ENCODE measurements at regions not wholly inside any gene's neighbourhood (a gene's known extent, or its start where the extent isn't known, plus 50 kb on each side); places are given as distances from the start of the nearest gene placed in this dataset.

DNA sequence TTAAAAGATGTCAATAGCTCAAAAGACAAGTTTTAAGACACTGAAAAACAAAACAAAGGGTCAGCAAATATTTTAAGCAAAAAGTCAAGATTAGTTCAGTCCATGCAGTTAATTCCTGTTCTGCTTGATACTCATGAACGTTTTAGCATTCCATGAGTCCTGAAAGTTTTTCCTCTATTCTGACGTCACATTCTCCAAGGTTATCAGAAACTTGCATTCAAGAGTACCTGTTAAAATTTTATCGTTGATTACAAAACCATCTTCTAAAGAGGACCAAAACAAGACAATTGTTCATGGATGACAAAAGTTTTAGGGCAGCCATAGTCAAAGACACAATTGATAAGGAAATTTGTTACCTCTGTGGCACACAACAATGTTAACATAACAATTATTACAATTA lies 52.5 kb upstream of the VOPP1 start:
- H3K27ac ChIP-seq (ENCODE audit: extremely low read length, insufficient read depth, low read length) = no peak overlapping the region
- H3K4me1 ChIP-seq (ENCODE audit: insufficient read depth, low read length) = no peaks in the 10 kb centered on the region
- no peak overlapping the region for H3K9ac ChIP-seq (ENCODE audit: insufficient read depth, low read depth, low read length)
- no peaks in the 10 kb centered on the region for H3K36me3 ChIP-seq (replicated peaks in 1 of 2; ENCODE audit: control insufficient read depth in 1 of 2, insufficient read depth in 2 of 2, low read length in 2 of 2)
- no peaks in the 10 kb centered on the region for H4K20me1 ChIP-seq (ENCODE audit: insufficient read depth, low read length)
- ATAC-seq (no peak), FAIRE-seq (no peak), DNase-seq (ENCODE audit: low spot score) (no peak)
- in situ Hi-C loops (cut with HindIII; ENCODE audit: extremely low pct_ligation_motif_present, low pct_unique_long_range_greater_than_20kb) (loop anchor here (25.0 kb wide), 1 partner anchor 337 kb away; the partner anchor contains the start of genes MRPS17 and NIPSNAP2), intact Hi-C loops (cut with micrococcal nuclease; ENCODE audit: unreplicated experiment) (no loop called here)
- peaks cover 15% of the 10 kb centered on the region; the same call in 1 of the 2 replicates for H3K9me3 ChIP-seq (ENCODE audit: low read length)
- WGBS (ENCODE audit: low lambda C conversion rate) = under 1% methylated on average over 3 of the region's 3 CpGs
- no TSS peak for BruUV-seq (replicated peaks)
- TF ChIP-seq SALL2 (CRISPR knock-in tag; IDR thresholded peaks at IDR 0.05) (no peak), CREB1 (IDR thresholded peaks at IDR 0.05) (peak; percentile 91), CREB1 (CRISPR knock-in tag; IDR thresholded peaks at IDR 0.05) (no peak)
- no peak overlapping the region for H3K4me2 ChIP-seq (ENCODE audit: low read depth, low read length)
- no peak overlapping the region for H2AFZ ChIP-seq (ENCODE audit: low read length)
- no peak overlapping the region for H3K4me3 ChIP-seq (replicated peaks in 1 of 3; ENCODE audit: insufficient read depth in 1 of 3, low read depth in 2 of 3, low read length in 3 of 3)
- ChIA-PET POLR2A (no interaction called here), CTCF (ENCODE audit: low intra/inter-chr PET ratio, low total read pairs) (no interaction called here)
- no peaks in the 10 kb centered on the region for H3K27me3 ChIP-seq (ENCODE audit: control insufficient read depth in 1 of 2, insufficient read depth in 2 of 2, low read length in 2 of 2)
- no peaks in the 10 kb centered on the region for H3K79me2 ChIP-seq (ENCODE audit: insufficient read depth, low read length)

DNA sequence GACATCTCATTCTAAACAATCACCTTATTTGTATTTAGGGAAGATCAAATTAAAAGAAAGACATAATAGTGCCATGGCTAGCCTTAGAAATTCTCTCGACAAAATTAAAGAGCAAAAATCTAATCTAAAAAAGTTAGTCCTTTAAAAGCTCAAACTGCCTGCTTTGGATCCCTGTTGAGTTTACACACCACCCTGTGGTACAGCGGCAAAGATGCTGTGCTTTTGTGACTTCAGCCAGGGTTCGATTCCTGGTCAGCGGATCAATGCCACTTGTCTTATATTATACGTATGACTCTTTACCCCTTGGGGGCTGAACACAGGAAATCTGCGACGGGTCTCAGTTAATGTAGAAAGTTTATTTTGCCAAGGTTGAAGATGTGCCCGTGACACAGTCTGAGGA lies 51.3 kb upstream of the VOPP1 start:
- intact Hi-C loops (cut with micrococcal nuclease; ENCODE audit: unreplicated experiment) (no loop called here), in situ Hi-C loops (cut with HindIII; ENCODE audit: extremely low pct_ligation_motif_present, low pct_unique_long_range_greater_than_20kb) (no loop called here)
- H3K79me2 ChIP-seq (ENCODE audit: insufficient read depth, low read length) = no peaks in the 10 kb centered on the region
- no peaks in the 10 kb centered on the region for H3K36me3 ChIP-seq (replicated peaks in 1 of 2; ENCODE audit: control insufficient read depth in 1 of 2, insufficient read depth in 2 of 2, low read length in 2 of 2)
- ChIA-PET POLR2A (no interaction called here), CTCF (ENCODE audit: low intra/inter-chr PET ratio, low total read pairs) (no interaction called here)
- DNase-seq (ENCODE audit: low spot score) = no peak
- no peak overlapping the region for H3K27ac ChIP-seq (ENCODE audit: extremely low read length, insufficient read depth, low read length)
- no peaks in the 10 kb centered on the region for H3K27me3 ChIP-seq (ENCODE audit: control insufficient read depth in 1 of 2, insufficient read depth in 2 of 2, low read length in 2 of 2)
- H4K20me1 ChIP-seq (ENCODE audit: insufficient read depth, low read length) = no peaks in the 10 kb centered on the region
- H3K9me3 ChIP-seq (ENCODE audit: low read length) = peaks cover 27% of the 10 kb centered on the region
- WGBS (ENCODE audit: low lambda C conversion rate) = 68% methylated on average over 8 of the region's 8 CpGs
- H3K9ac ChIP-seq (ENCODE audit: insufficient read depth, low read depth, low read length) = no peak overlapping the region
- no peak overlapping the region for H2AFZ ChIP-seq (ENCODE audit: low read length)
- ATAC-seq = no peak
- BruUV-seq (replicated peaks) = no TSS peak
- H3K4me2 ChIP-seq (ENCODE audit: low read depth, low read length) = no peak overlapping the region
- FAIRE-seq = no peak
- TF ChIP-seq NFYB (CRISPR knock-in tag; IDR thresholded peaks at IDR 0.05) = no peak
- no peak for TF ChIP-seq RBFOX2 (IDR thresholded peaks at IDR 0.05; ENCODE audit: low read depth, low read length)
- no peak for TF ChIP-seq ZNF263 (CRISPR knock-in tag; IDR thresholded peaks at IDR 0.05)
- no peak for TF ChIP-seq POLR2G (IDR thresholded peaks at IDR 0.05; ENCODE audit: low read depth, low read length)
- TF ChIP-seq, protein P1, sequence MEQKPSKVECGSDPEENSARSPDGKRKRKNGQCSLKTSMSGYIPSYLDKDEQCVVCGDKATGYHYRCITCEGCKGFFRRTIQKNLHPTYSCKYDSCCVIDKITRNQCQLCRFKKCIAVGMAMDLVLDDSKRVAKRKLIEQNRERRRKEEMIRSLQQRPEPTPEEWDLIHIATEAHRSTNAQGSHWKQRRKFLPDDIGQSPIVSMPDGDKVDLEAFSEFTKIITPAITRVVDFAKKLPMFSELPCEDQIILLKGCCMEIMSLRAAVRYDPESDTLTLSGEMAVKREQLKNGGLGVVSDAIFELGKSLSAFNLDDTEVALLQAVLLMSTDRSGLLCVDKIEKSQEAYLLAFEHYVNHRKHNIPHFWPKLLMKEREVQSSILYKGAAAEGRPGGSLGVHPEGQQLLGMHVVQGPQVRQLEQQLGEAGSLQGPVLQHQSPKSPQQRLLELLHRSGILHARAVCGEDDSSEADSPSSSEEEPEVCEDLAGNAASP (CRISPR knock-in tag; IDR thresholded peaks at IDR 0.05; ENCODE audit: borderline replicate concordance) = no peak
- no peak for TF ChIP-seq ZNF556 (CRISPR knock-in tag; IDR thresholded peaks at IDR 0.05; ENCODE audit: borderline replicate concordance)
- TF ChIP-seq, protein P2, sequence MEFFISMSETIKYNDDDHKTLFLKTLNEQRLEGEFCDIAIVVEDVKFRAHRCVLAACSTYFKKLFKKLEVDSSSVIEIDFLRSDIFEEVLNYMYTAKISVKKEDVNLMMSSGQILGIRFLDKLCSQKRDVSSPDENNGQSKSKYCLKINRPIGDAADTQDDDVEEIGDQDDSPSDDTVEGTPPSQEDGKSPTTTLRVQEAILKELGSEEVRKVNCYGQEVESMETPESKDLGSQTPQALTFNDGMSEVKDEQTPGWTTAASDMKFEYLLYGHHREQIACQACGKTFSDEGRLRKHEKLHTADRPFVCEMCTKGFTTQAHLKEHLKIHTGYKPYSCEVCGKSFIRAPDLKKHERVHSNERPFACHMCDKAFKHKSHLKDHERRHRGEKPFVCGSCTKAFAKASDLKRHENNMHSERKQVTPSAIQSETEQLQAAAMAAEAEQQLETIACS (CRISPR knock-in tag; IDR thresholded peaks at IDR 0.05) = no peak
- TF ChIP-seq, protein P3, sequence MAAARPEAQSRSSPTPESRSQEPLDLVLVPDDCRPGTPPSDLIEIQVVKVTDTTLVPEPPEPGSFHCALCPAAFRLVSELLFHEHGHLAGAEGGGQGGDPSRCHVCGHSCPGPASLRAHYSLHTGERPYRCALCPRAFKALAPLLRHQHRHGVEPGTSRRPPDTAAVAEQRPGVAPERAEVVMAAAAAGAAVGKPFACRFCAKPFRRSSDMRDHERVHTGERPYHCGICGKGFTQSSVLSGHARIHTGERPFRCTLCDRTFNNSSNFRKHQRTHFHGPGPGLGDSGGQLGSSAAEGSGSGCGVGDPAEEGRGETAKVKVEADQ (CRISPR knock-in tag; IDR thresholded peaks at IDR 0.05; ENCODE audit: borderline replicate concordance) = no peak
- TF ChIP-seq SMC3 (IDR thresholded peaks at IDR 0.05; ENCODE audit: low read length) = no peak
- H3K4me1 ChIP-seq (ENCODE audit: insufficient read depth, low read length) = no peaks in the 10 kb centered on the region
- H3K4me3 ChIP-seq (replicated peaks in 1 of 3; ENCODE audit: insufficient read depth in 1 of 3, low read depth in 2 of 3, low read length in 3 of 3) = no peak overlapping the region
